ENCODE measurements at regions not wholly inside any gene's neighbourhood (a gene's known extent, or its start where the extent isn't known, plus 50 kb on each side); places are given as distances from the start of the nearest gene placed in this dataset.

GRCh38 chr5:33203931-33204330 lies 236.8 kb upstream of the TARS1 start:
- no peaks in the 10 kb centered on the region for H4K20me1 ChIP-seq (replicated peaks; ENCODE audit: insufficient read depth)
- Mint-ChIP-seq H3K4me1 (no peaks in the 10 kb centered on the region), H3K27me3 (ENCODE audit: insufficient read depth, low read depth, poor library complexity) (no peaks in the 10 kb centered on the region), H3K36me3 (ENCODE audit: low read depth) (no peaks in the 10 kb centered on the region), H3K9me3 (no peaks in the 10 kb centered on the region; the same call in 2 of the 3 replicates), H3K27ac (no peak overlapping the region), H3K4me3 (no peak overlapping the region)
- no peaks in the 10 kb centered on the region for H3K27me3 ChIP-seq (ENCODE audit: insufficient read depth)
- no peak for ATAC-seq
- H3F3A ChIP-seq (replicated peaks; ENCODE audit: low read depth) = no peaks in the 10 kb centered on the region
- H3K36me3 ChIP-seq (ENCODE audit: insufficient read depth) = no peaks in the 10 kb centered on the region
- no peak for TF ChIP-seq NANOG (IDR thresholded peaks at IDR 0.05; ENCODE audit: borderline replicate concordance)
- no peak for TF ChIP-seq POLR2AphosphoS5 (IDR thresholded peaks at IDR 0.05; ENCODE audit: low read depth)
- TF ChIP-seq, protein P1, sequence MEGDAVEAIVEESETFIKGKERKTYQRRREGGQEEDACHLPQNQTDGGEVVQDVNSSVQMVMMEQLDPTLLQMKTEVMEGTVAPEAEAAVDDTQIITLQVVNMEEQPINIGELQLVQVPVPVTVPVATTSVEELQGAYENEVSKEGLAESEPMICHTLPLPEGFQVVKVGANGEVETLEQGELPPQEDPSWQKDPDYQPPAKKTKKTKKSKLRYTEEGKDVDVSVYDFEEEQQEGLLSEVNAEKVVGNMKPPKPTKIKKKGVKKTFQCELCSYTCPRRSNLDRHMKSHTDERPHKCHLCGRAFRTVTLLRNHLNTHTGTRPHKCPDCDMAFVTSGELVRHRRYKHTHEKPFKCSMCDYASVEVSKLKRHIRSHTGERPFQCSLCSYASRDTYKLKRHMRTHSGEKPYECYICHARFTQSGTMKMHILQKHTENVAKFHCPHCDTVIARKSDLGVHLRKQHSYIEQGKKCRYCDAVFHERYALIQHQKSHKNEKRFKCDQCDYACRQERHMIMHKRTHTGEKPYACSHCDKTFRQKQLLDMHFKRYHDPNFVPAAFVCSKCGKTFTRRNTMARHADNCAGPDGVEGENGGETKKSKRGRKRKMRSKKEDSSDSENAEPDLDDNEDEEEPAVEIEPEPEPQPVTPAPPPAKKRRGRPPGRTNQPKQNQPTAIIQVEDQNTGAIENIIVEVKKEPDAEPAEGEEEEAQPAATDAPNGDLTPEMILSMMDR (conservative IDR thresholded peaks at IDR 0.05; ENCODE audit: low read depth in 2 of 2) = no peak
- no peak for TF ChIP-seq ZNF331 (CRISPR knock-in tag; IDR thresholded peaks at IDR 0.05; ENCODE audit: low read depth)
- no peak for TF ChIP-seq EZH2phosphoT487 (IDR thresholded peaks at IDR 0.05; ENCODE audit: unreplicated experiment)
- no peak for TF ChIP-seq REST (IDR thresholded peaks at IDR 0.05; ENCODE audit: unreplicated experiment)
- no peak for TF ChIP-seq JUNB (IDR thresholded peaks at IDR 0.05; ENCODE audit: unreplicated experiment)
- TF ChIP-seq ZNF114 (CRISPR knock-in tag; IDR thresholded peaks at IDR 0.05) = no peak
- TF ChIP-seq, protein P2, sequence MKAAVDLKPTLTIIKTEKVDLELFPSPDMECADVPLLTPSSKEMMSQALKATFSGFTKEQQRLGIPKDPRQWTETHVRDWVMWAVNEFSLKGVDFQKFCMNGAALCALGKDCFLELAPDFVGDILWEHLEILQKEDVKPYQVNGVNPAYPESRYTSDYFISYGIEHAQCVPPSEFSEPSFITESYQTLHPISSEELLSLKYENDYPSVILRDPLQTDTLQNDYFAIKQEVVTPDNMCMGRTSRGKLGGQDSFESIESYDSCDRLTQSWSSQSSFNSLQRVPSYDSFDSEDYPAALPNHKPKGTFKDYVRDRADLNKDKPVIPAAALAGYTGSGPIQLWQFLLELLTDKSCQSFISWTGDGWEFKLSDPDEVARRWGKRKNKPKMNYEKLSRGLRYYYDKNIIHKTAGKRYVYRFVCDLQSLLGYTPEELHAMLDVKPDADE (IDR thresholded peaks at IDR 0.05) = no peak
- no peak for TF ChIP-seq EZH2 (IDR thresholded peaks at IDR 0.05; ENCODE audit: low read depth, unreplicated experiment)
- TF ChIP-seq STAT1 (IDR thresholded peaks at IDR 0.05; ENCODE audit: unreplicated experiment) = no peak
- TF ChIP-seq, protein P3, sequence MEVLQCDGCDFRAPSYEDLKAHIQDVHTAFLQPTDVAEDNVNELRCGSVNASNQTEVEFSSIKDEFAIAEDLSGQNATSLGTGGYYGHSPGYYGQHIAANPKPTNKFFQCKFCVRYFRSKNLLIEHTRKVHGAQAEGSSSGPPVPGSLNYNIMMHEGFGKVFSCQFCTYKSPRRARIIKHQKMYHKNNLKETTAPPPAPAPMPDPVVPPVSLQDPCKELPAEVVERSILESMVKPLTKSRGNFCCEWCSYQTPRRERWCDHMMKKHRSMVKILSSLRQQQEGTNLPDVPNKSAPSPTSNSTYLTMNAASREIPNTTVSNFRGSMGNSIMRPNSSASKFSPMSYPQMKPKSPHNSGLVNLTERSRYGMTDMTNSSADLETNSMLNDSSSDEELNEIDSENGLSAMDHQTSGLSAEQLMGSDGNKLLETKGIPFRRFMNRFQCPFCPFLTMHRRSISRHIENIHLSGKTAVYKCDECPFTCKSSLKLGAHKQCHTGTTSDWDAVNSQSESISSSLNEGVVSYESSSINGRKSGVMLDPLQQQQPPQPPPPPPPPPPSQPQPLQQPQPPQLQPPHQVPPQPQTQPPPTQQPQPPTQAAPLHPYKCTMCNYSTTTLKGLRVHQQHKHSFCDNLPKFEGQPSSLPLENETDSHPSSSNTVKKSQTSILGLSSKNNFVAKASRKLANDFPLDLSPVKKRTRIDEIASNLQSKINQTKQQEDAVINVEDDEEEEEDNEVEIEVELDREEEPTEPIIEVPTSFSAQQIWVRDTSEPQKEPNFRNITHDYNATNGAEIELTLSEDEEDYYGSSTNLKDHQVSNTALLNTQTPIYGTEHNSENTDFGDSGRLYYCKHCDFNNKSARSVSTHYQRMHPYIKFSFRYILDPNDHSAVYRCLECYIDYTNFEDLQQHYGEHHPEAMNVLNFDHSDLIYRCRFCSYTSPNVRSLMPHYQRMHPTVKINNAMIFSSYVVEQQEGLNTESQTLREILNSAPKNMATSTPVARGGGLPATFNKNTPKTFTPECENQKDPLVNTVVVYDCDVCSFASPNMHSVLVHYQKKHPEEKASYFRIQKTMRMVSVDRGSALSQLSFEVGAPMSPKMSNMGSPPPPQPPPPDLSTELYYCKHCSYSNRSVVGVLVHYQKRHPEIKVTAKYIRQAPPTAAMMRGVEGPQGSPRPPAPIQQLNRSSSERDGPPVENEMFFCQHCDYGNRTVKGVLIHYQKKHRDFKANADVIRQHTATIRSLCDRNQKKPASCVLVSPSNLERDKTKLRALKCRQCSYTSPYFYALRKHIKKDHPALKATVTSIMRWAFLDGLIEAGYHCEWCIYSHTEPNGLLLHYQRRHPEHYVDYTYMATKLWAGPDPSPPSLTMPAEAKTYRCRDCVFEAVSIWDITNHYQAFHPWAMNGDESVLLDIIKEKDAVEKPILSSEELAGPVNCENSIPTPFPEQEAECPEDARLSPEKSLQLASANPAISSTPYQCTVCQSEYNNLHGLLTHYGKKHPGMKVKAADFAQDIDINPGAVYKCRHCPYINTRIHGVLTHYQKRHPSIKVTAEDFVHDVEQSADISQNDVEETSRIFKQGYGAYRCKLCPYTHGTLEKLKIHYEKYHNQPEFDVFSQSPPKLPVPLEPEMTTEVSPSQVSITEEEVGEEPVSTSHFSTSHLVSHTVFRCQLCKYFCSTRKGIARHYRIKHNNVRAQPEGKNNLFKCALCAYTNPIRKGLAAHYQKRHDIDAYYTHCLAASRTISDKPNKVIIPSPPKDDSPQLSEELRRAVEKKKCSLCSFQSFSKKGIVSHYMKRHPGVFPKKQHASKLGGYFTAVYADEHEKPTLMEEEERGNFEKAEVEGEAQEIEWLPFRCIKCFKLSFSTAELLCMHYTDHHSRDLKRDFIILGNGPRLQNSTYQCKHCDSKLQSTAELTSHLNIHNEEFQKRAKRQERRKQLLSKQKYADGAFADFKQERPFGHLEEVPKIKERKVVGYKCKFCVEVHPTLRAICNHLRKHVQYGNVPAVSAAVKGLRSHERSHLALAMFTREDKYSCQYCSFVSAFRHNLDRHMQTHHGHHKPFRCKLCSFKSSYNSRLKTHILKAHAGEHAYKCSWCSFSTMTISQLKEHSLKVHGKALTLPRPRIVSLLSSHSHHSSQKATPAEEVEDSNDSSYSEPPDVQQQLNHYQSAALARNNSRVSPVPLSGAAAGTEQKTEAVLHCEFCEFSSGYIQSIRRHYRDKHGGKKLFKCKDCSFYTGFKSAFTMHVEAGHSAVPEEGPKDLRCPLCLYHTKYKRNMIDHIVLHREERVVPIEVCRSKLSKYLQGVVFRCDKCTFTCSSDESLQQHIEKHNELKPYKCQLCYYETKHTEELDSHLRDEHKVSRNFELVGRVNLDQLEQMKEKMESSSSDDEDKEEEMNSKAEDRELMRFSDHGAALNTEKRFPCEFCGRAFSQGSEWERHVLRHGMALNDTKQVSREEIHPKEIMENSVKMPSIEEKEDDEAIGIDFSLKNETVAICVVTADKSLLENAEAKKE (CRISPR knock-in tag; IDR thresholded peaks at IDR 0.05) = no peak
- H3K4me2 ChIP-seq = no peak overlapping the region
- H3K79me2 ChIP-seq (replicated peaks; ENCODE audit: insufficient read depth) = no peaks in the 10 kb centered on the region
- H3K9me2 ChIP-seq (ENCODE audit: insufficient read depth) = peaks cover 4% of the 10 kb centered on the region; the same call in 1 of the 2 replicates
- no peak overlapping the region for H3K4me3 ChIP-seq
- H3K27ac ChIP-seq (ENCODE audit: low read depth) = no peak overlapping the region
- H3K4me1 ChIP-seq (ENCODE audit: insufficient read depth) = no peaks in the 10 kb centered on the region
- H2AFZ ChIP-seq = no peak overlapping the region
- no peak for DNase-seq (ENCODE audit: low spot score)

All from GM23338 (cell line).